ENCODE measurements at regions not wholly inside any gene's neighbourhood (a gene's known extent, or its start where the extent isn't known, plus 50 kb on each side); places are given as distances from the start of the nearest gene placed in this dataset.

- TF ChIP-seq EZH2phosphoT487 (IDR thresholded peaks at IDR 0.05; ENCODE audit: insufficient read depth, low read depth) (no peak), EZH2 (IDR thresholded peaks at IDR 0.05; ENCODE audit: insufficient read depth, poor library complexity, severe bottlenecking) (no peak)
Observed at GRCh38 chr6:121884091-121884490, 448.6 kb downstream of the GJA1 start.
